Mesendoderm (in vitro differentiated cells): ENCODE measurements at regions not wholly inside any gene's neighbourhood (a gene's known extent, or its start where the extent isn't known, plus 50 kb on each side); places are given as distances from the start of the nearest gene placed in this dataset.

Source experiments
- DNase-seq: peaks from one replicate; pipeline ENCODE4 v3.0.0; 2013
- H2AK5ac ChIP-seq: 2 replicates; pipeline ENCODE4 v1.6.1; 2013; ENCODE audit warnings: low read length, inconsistent platforms
- H2BK120ac ChIP-seq: 2 replicates; pipeline ENCODE4 v1.6.1; 2013; ENCODE audit warnings: low read depth, mild to moderate bottlenecking, low read length, moderate library complexity, mixed read lengths
- H2BK15ac ChIP-seq: replicated peaks from 2 replicates; pipeline ENCODE4 v1.6.1; 2013; ENCODE audit warnings: low read depth, mild to moderate bottlenecking, moderate library complexity
- H2BK5ac ChIP-seq: 2 replicates; pipeline ENCODE4 v1.6.1; 2013; ENCODE audit warnings: low read length, inconsistent platforms
- H3K18ac ChIP-seq: 2 replicates; pipeline ENCODE4 v1.6.1; 2013; ENCODE audit warnings: mild to moderate bottlenecking, low read length, mixed read lengths
- H3K23ac ChIP-seq: one replicate; pipeline ENCODE4 v1.6.1; 2013; ENCODE audit warnings: low read length
- H3K27ac ChIP-seq: 2 replicates; pipeline ENCODE4 v1.5.1; 2013; ENCODE audit warnings: low read depth, mild to moderate bottlenecking, inconsistent platforms, low read length, moderate library complexity
- H3K27me3 ChIP-seq: 2 replicates; pipeline ENCODE4 v1.6.1; 2013; ENCODE audit warnings: low read length, control low read depth, mild to moderate bottlenecking, inconsistent platforms; ENCODE audit not compliant: insufficient read depth, poor library complexity
- H3K36me3 ChIP-seq: 2 replicates; pipeline ENCODE4 v1.6.1; 2013; ENCODE audit warnings: low read length, inconsistent platforms; ENCODE audit not compliant: control insufficient read depth, insufficient read depth
- H3K4ac ChIP-seq: one replicate; pipeline ENCODE4 v1.6.1; 2013; ENCODE audit warnings: low read depth, mild to moderate bottlenecking, low read length, moderate library complexity
- H3K4me1 ChIP-seq: 2 replicates; pipeline ENCODE4 v1.6.1; 2013; ENCODE audit warnings: low read depth, low read length, inconsistent platforms; ENCODE audit not compliant: control insufficient read depth
- H3K4me2 ChIP-seq: 2 replicates; pipeline ENCODE4 v1.6.1; 2013; ENCODE audit warnings: low read length
- H3K4me3 ChIP-seq: 2 replicates; pipeline ENCODE4 v1.5.1; 2013; ENCODE audit warnings: mild to moderate bottlenecking, low read length
- H3K56ac ChIP-seq: one replicate; pipeline ENCODE4 v1.6.1; 2013; ENCODE audit warnings: low read length
- H3K79me1 ChIP-seq: 2 replicates; pipeline ENCODE4 v1.6.1; 2013; ENCODE audit warnings: low read length, inconsistent platforms
- H3K79me2 ChIP-seq: 2 replicates; pipeline ENCODE4 v1.6.1; 2013; ENCODE audit warnings: mild to moderate bottlenecking, low read length; ENCODE audit not compliant: control insufficient read depth, insufficient read depth
- H3K9ac ChIP-seq: 2 replicates; pipeline ENCODE4 v1.6.1; 2013; ENCODE audit warnings: low read length, inconsistent platforms
- H4K5ac ChIP-seq: one replicate; pipeline ENCODE4 v1.6.1; 2013; ENCODE audit warnings: low read length
- H4K8ac ChIP-seq: one replicate; pipeline ENCODE4 v1.6.1; 2013; ENCODE audit warnings: low read depth, mild to moderate bottlenecking, control low read depth, low read length, moderate library complexity
- WGBS: extraction: QIAGEN DNeasy Blood & Tissue Kit; methylation state at CpG from one replicate; pipeline ENCODE4 v1.1.7; 2013; ENCODE audit warnings: low lambda C conversion rate, missing lambda C conversion rate; ENCODE audit not compliant: insufficient coverage; ENCODE audit errors: extremely low coverage; 5-methylcytosine and 5-hydroxymethylcytosine counted together

DNA sequence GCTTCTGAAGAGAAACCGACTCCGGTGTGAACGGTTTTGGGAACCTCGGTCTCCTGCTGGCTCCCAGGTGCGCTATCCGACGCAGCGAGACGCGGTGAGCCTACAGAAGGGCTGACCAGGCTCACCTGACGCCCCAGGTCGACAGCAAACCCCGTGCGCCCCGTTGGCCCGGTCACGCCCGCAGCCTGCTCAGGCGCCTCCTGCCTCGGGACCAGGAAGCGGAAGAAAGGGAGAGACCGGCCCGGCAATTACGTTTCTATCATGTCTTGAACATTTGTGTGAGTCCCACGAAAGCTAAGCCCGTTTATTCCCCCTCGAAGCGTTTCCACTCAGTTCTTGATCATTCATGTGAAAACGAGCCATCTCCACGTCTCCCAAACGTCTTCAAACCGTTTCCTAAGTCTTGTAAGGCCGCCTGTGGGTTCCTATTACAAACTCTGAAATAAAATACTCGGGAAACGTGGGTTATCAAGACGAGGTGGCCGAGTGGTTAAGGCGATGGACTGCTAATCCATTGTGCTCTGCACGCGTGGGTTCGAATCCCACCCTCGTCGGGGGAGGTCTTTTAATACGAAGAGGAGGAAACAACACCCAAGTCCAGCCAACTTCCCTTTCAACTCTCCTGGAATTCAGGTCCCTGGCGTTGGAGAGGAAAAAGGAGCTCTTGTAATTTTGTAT is 150.5 kb upstream of the PRSS16 start:
- Histone ChIP-seq H3K23ac (no peak overlapping the region), H3K79me2 (no peaks in the 10 kb centered on the region), H3K27me3 (no peaks in the 10 kb centered on the region), H3K79me1 (no peaks in the 10 kb centered on the region), H3K27ac (no peak overlapping the region), H3K9ac (peak overlapping the region; percentile 43), H3K4me2 (peak overlapping the region; percentile 60), H3K36me3 (no peaks in the 10 kb centered on the region), H4K8ac (no peak overlapping the region), H3K4ac (no peak overlapping the region), H2BK120ac (no peak overlapping the region), H3K4me1 (no peaks in the 10 kb centered on the region), H3K18ac (peak overlapping the region; percentile 41), H3K56ac (peak overlapping the region; percentile 68), H2BK5ac (no peak overlapping the region), H2BK15ac (no peak overlapping the region), H4K5ac (peak overlapping the region; percentile 5), H3K4me3 (peak overlapping the region; percentile 27), H2AK5ac (no peak overlapping the region)
- no CpG with 5 or more reads among the region's 45 CpGs for WGBS
- DNase-seq: peak; percentile 91

DNA sequence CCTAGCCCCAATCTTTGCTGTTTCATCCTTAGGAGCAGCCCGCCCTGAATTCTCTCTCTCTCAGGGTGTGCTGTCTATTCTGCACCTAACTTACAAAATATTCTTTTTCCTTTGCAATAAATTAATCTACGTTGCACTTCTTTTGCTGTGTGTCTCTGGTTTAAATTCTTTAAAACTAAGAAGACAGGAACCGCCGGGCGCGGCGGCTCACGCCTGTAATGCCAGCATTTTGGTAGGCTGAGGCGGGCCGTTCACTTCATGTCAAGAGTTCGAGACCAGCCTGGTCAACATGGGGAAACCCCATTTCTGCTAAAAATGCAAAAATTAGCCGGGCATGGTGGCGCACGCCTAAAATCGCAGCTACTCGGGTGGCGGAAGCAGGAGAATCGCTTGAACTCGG is 148.5 kb upstream of the PRSS16 start:
- H3K23ac ChIP-seq: no peak overlapping the region
- no peak overlapping the region for H2AK5ac ChIP-seq
- no peak overlapping the region for H3K56ac ChIP-seq
- H3K9ac ChIP-seq: no peak overlapping the region
- H3K79me2 ChIP-seq: no peaks in the 10 kb centered on the region
- H2BK120ac ChIP-seq: no peak overlapping the region
- H2BK15ac ChIP-seq: no peak overlapping the region
- H3K4me2 ChIP-seq: no peak overlapping the region
- no peak overlapping the region for H3K27ac ChIP-seq
- no peak overlapping the region for H3K18ac ChIP-seq
- H3K79me1 ChIP-seq: no peaks in the 10 kb centered on the region
- no peaks in the 10 kb centered on the region for H3K4me1 ChIP-seq
- no CpG with 5 or more reads among the region's 19 CpGs for WGBS
- H2BK5ac ChIP-seq: no peak overlapping the region
- no peaks in the 10 kb centered on the region for H3K27me3 ChIP-seq
- H3K4me3 ChIP-seq: no peak overlapping the region
- no peak for DNase-seq
- H4K5ac ChIP-seq: no peak overlapping the region
- no peak overlapping the region for H3K4ac ChIP-seq
- H3K36me3 ChIP-seq: no peaks in the 10 kb centered on the region
- H4K8ac ChIP-seq: no peak overlapping the region

GRCh38 chr6:27100921-27101320 is 146.6 kb upstream of the PRSS16 start:
- Histone ChIP-seq H3K27me3 (no peaks in the 10 kb centered on the region), H2AK5ac (no peak overlapping the region), H4K8ac (no peak overlapping the region), H3K4ac (no peak overlapping the region), H3K4me3 (no peak overlapping the region), H3K23ac (no peak overlapping the region), H3K4me1 (no peaks in the 10 kb centered on the region), H2BK120ac (no peak overlapping the region), H3K36me3 (no peaks in the 10 kb centered on the region), H3K9ac (no peak overlapping the region), H3K27ac (no peak overlapping the region), H3K4me2 (no peak overlapping the region), H3K79me2 (no peaks in the 10 kb centered on the region), H2BK5ac (no peak overlapping the region), H2BK15ac (no peak overlapping the region), H3K18ac (no peak overlapping the region), H3K79me1 (no peaks in the 10 kb centered on the region), H4K5ac (no peak overlapping the region), H3K56ac (no peak overlapping the region)
- no peak for DNase-seq
- 100% methylated on average over 1 of the region's 3 CpGs for WGBS

DNA sequence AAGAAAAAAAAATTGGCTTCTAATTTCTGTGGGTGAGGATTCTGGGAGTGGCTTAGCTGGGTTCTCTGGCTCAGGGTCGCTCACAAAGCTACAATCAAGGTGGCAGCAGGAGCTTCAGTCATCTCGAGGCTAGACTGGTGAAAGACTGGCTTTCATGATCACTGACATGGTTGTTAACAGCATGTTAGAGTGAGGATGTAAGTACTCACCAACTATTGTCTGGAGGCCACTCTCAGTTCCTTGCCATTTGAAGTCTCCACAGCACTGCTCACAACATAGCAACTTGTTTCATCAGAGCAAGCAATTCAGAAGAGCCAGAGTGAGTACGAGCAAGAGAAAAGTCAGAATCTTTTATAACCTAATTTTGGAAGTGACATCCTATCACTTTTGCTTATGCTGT is 145.7 kb upstream of the PRSS16 start:
- Histone ChIP-seq H3K4me1 (no peaks in the 10 kb centered on the region), H3K79me2 (no peaks in the 10 kb centered on the region), H4K5ac (no peak overlapping the region), H3K56ac (no peak overlapping the region), H3K4me3 (no peak overlapping the region), H2BK5ac (no peak overlapping the region), H3K4me2 (no peak overlapping the region), H3K4ac (no peak overlapping the region), H2BK120ac (no peak overlapping the region), H3K27me3 (no peaks in the 10 kb centered on the region), H3K79me1 (no peaks in the 10 kb centered on the region), H3K27ac (no peak overlapping the region), H2BK15ac (no peak overlapping the region), H3K23ac (no peak overlapping the region), H4K8ac (no peak overlapping the region), H3K36me3 (no peaks in the 10 kb centered on the region), H2AK5ac (no peak overlapping the region), H3K18ac (no peak overlapping the region), H3K9ac (no peak overlapping the region)
- no CpG with 5 or more reads among the region's 3 CpGs for WGBS
- DNase-seq: peak; percentile 4

GRCh38 chr6:27106382-27106781 is 141.1 kb upstream of the PRSS16 start:
- Histone ChIP-seq H2BK15ac (no peak overlapping the region), H3K79me1 (no peaks in the 10 kb centered on the region), H3K23ac (no peak overlapping the region), H2AK5ac (no peak overlapping the region), H3K18ac (no peak overlapping the region), H3K4ac (no peak overlapping the region), H2BK5ac (no peak overlapping the region), H3K4me2 (no peak overlapping the region), H3K4me3 (no peak overlapping the region), H3K36me3 (no peaks in the 10 kb centered on the region), H4K8ac (no peak overlapping the region), H3K27me3 (no peaks in the 10 kb centered on the region), H3K9ac (no peak overlapping the region), H4K5ac (no peak overlapping the region), H3K56ac (no peak overlapping the region), H3K79me2 (no peaks in the 10 kb centered on the region), H3K27ac (no peak overlapping the region), H2BK120ac (no peak overlapping the region), H3K4me1 (no peaks in the 10 kb centered on the region)
- WGBS: no CpG with 5 or more reads among the region's 3 CpGs
- DNase-seq: no peak

- Histone ChIP-seq H4K5ac (no peak overlapping the region), H2BK5ac (no peak overlapping the region), H2BK15ac (no peak overlapping the region), H3K56ac (no peak overlapping the region), H3K23ac (no peak overlapping the region), H3K27me3 (no peaks in the 10 kb centered on the region), H3K79me2 (no peaks in the 10 kb centered on the region), H3K27ac (no peak overlapping the region), H4K8ac (no peak overlapping the region), H3K79me1 (no peaks in the 10 kb centered on the region), H3K18ac (no peak overlapping the region), H3K4me1 (no peaks in the 10 kb centered on the region), H2BK120ac (no peak overlapping the region), H3K4me2 (no peak overlapping the region), H3K9ac (no peak overlapping the region), H2AK5ac (no peak overlapping the region), H3K4ac (no peak overlapping the region), H3K36me3 (no peaks in the 10 kb centered on the region), H3K4me3 (no peak overlapping the region)
- peak; percentile 48 for DNase-seq
- no CpG with 5 or more reads among the region's 2 CpGs for WGBS
These were observed 135.8 kb upstream of the PRSS16 start for GRCh38 chr6:27111743-27112142.
